Stimulated activated memory B cell treated with anti-CD40 and anti-IgM and Interleukin-4, amounts not matched to agents 10 μg/mL and 1 μg/mL and 100 μg/mL, for 72 hours (primary cell): ENCODE measurements at regions not wholly inside any gene's neighbourhood (a gene's known extent, or its start where the extent isn't known, plus 50 kb on each side); places are given as distances from the start of the nearest gene placed in this dataset.
A peak's percentile ranks its signal among the peaks of the same experiment; 100 is the strongest.
"Not testable (repeated sequence)": the region's sequence is repeated elsewhere in the genome, so short reads cannot be mapped to it uniquely, and the experiment has no call there.

ENCODE experiments used
- ATAC-seq: fragments of 150-1000 bp; cut with Tn5 transposase; 2 replicates; pipeline ENCODE4 v1.10.0; 2021
- H3K27ac Mint-ChIP-seq: one replicate; pipeline ENCODE4 v1.8.0; 2022; ENCODE audit warnings: mild to moderate bottlenecking, mixed read lengths
- H3K27me3 Mint-ChIP-seq: one replicate; pipeline ENCODE4 v1.8.0; 2022; ENCODE audit warnings: mixed read lengths
- H3K36me3 Mint-ChIP-seq: one replicate; pipeline ENCODE4 v1.8.0; 2022; ENCODE audit warnings: mixed read lengths
- H3K4me1 Mint-ChIP-seq: one replicate; pipeline ENCODE4 v1.8.0; 2022; ENCODE audit warnings: mixed read lengths
- H3K4me3 Mint-ChIP-seq: one replicate; pipeline ENCODE4 v1.8.0; 2022; ENCODE audit warnings: mild to moderate bottlenecking, moderate library complexity, mixed read lengths
- H3K9me3 Mint-ChIP-seq: one replicate; pipeline ENCODE4 v1.8.0; 2022; ENCODE audit warnings: mixed read lengths

- Mint-ChIP-seq H3K4me3 (no peak overlapping the region), H3K27ac (no peak overlapping the region), H3K4me1 (no peaks in the 10 kb centered on the region), H3K27me3 (no peaks in the 10 kb centered on the region), H3K9me3 (peaks cover 5% of the 10 kb centered on the region), H3K36me3 (peaks cover 5% of the 10 kb centered on the region)
- ATAC-seq = no peak
These were observed 102.9 kb downstream of the LRRN1 start for GRCh38 chr3:3902161-3902560.

- Mint-ChIP-seq H3K27ac (no peak overlapping the region), H3K9me3 (no peaks in the 10 kb centered on the region), H3K4me3 (no peak overlapping the region), H3K36me3 (peaks cover 13% of the 10 kb centered on the region), H3K27me3 (no peaks in the 10 kb centered on the region), H3K4me1 (no peaks in the 10 kb centered on the region)
- no peak for ATAC-seq
These were observed 106.9 kb downstream of the LRRN1 start for GRCh38 chr3:3906171-3906570.

- no peaks in the 10 kb centered on the region for H3K27me3 Mint-ChIP-seq
- no peak overlapping the region for H3K27ac Mint-ChIP-seq
- H3K9me3 Mint-ChIP-seq = peaks cover 3% of the 10 kb centered on the region
- peaks cover 14% of the 10 kb centered on the region for H3K36me3 Mint-ChIP-seq
- no peak for ATAC-seq
- H3K4me3 Mint-ChIP-seq = no peak overlapping the region
- no peaks in the 10 kb centered on the region for H3K4me1 Mint-ChIP-seq
These were observed 107.8 kb downstream of the LRRN1 start for GRCh38 chr3:3907023-3907422.

GRCh38 chr3:3918763-3919162 is 119.5 kb downstream of the LRRN1 start:
- H3K27me3 Mint-ChIP-seq = no peaks in the 10 kb centered on the region
- no peaks in the 10 kb centered on the region for H3K4me1 Mint-ChIP-seq
- no peaks in the 10 kb centered on the region for H3K9me3 Mint-ChIP-seq
- no peak for ATAC-seq
- peaks cover 7% of the 10 kb centered on the region for H3K36me3 Mint-ChIP-seq
- no peak overlapping the region for H3K27ac Mint-ChIP-seq
- no peak overlapping the region for H3K4me3 Mint-ChIP-seq

GRCh38 chr3:3919316-3919715 is 120.1 kb downstream of the LRRN1 start:
- no peak overlapping the region for H3K4me3 Mint-ChIP-seq
- no peaks in the 10 kb centered on the region for H3K27me3 Mint-ChIP-seq
- H3K4me1 Mint-ChIP-seq = no peaks in the 10 kb centered on the region
- no peak overlapping the region for H3K27ac Mint-ChIP-seq
- ATAC-seq = no peak
- H3K36me3 Mint-ChIP-seq = peaks cover 7% of the 10 kb centered on the region
- no peaks in the 10 kb centered on the region for H3K9me3 Mint-ChIP-seq

- no peak for ATAC-seq
- H3K9me3 Mint-ChIP-seq = no peaks in the 10 kb centered on the region
- no peaks in the 10 kb centered on the region for H3K27me3 Mint-ChIP-seq
- H3K27ac Mint-ChIP-seq = no peak overlapping the region
- no peak overlapping the region for H3K4me3 Mint-ChIP-seq
- peaks cover 4% of the 10 kb centered on the region for H3K36me3 Mint-ChIP-seq
- H3K4me1 Mint-ChIP-seq = no peaks in the 10 kb centered on the region
These were observed 124.4 kb downstream of the LRRN1 start for GRCh38 chr3:3923619-3924018.

GRCh38 chr3:3927198-3927597 is 128.0 kb downstream of the LRRN1 start:
- no peak overlapping the region for H3K4me3 Mint-ChIP-seq
- no peaks in the 10 kb centered on the region for H3K27me3 Mint-ChIP-seq
- no peaks in the 10 kb centered on the region for H3K4me1 Mint-ChIP-seq
- ATAC-seq = no peak
- H3K9me3 Mint-ChIP-seq = peaks cover 6% of the 10 kb centered on the region
- H3K36me3 Mint-ChIP-seq = peaks cover 17% of the 10 kb centered on the region
- no peak overlapping the region for H3K27ac Mint-ChIP-seq

- peak; percentile 72 for ATAC-seq
- Mint-ChIP-seq H3K4me3 (no peak overlapping the region), H3K4me1 (no peaks in the 10 kb centered on the region), H3K27me3 (no peaks in the 10 kb centered on the region), H3K36me3 (peaks cover 17% of the 10 kb centered on the region), H3K9me3 (peaks cover 6% of the 10 kb centered on the region), H3K27ac (no peak overlapping the region)
These were observed 128.7 kb downstream of the LRRN1 start for GRCh38 chr3:3927965-3928364.

GRCh38 chr3:3941380-3941779 is 142.1 kb downstream of the LRRN1 start:
- H3K27ac Mint-ChIP-seq, H3K27me3 Mint-ChIP-seq, H3K4me1 Mint-ChIP-seq, ATAC-seq, H3K4me3 Mint-ChIP-seq, H3K9me3 Mint-ChIP-seq, H3K36me3 Mint-ChIP-seq: not testable (repeated sequence)

- peaks cover 2% of the 10 kb centered on the region for H3K9me3 Mint-ChIP-seq
- H3K4me3 Mint-ChIP-seq = no peak overlapping the region
- H3K27me3 Mint-ChIP-seq = no peaks in the 10 kb centered on the region
- no peak for ATAC-seq
- no peaks in the 10 kb centered on the region for H3K4me1 Mint-ChIP-seq
- H3K27ac Mint-ChIP-seq = no peak overlapping the region
- peaks cover 9% of the 10 kb centered on the region for H3K36me3 Mint-ChIP-seq
These were observed 151.8 kb downstream of the LRRN1 start for GRCh38 chr3:3951071-3951470.

- Mint-ChIP-seq H3K36me3 (peaks cover 9% of the 10 kb centered on the region), H3K27ac (no peak overlapping the region), H3K4me1 (no peaks in the 10 kb centered on the region), H3K4me3 (no peak overlapping the region), H3K27me3 (no peaks in the 10 kb centered on the region), H3K9me3 (peaks cover 2% of the 10 kb centered on the region)
- ATAC-seq = no peak
These were observed 152.3 kb downstream of the LRRN1 start for GRCh38 chr3:3951501-3951900.

- not testable (repeated sequence) for H3K9me3 Mint-ChIP-seq, H3K4me3 Mint-ChIP-seq, ATAC-seq, H3K36me3 Mint-ChIP-seq, H3K4me1 Mint-ChIP-seq, H3K27ac Mint-ChIP-seq, H3K27me3 Mint-ChIP-seq
These were observed 163.6 kb downstream of the LRRN1 start for GRCh38 chr3:3962867-3963266.

GRCh38 chr3:3984053-3984452 is 184.8 kb downstream of the LRRN1 start:
- Mint-ChIP-seq H3K4me3 (no peak overlapping the region), H3K27me3 (no peaks in the 10 kb centered on the region), H3K4me1 (no peaks in the 10 kb centered on the region), H3K9me3 (no peaks in the 10 kb centered on the region), H3K36me3 (no peaks in the 10 kb centered on the region), H3K27ac (no peak overlapping the region)
- ATAC-seq = no peak

GRCh38 chr3:3991598-3991997 is 192.4 kb downstream of the LRRN1 start:
- H3K4me1 Mint-ChIP-seq = no peaks in the 10 kb centered on the region
- no peak overlapping the region for H3K4me3 Mint-ChIP-seq
- H3K9me3 Mint-ChIP-seq = peaks cover 8% of the 10 kb centered on the region
- no peak overlapping the region for H3K27ac Mint-ChIP-seq
- H3K27me3 Mint-ChIP-seq = no peaks in the 10 kb centered on the region
- no peak for ATAC-seq
- peaks cover 7% of the 10 kb centered on the region for H3K36me3 Mint-ChIP-seq

GRCh38 chr3:3992312-3992874 is 193.2 kb downstream of the LRRN1 start:
- peaks cover 8% of the 10 kb centered on the region for H3K9me3 Mint-ChIP-seq
- no peaks in the 10 kb centered on the region for H3K4me1 Mint-ChIP-seq
- H3K36me3 Mint-ChIP-seq = peaks cover 10% of the 10 kb centered on the region
- no peak overlapping the region for H3K4me3 Mint-ChIP-seq
- H3K27me3 Mint-ChIP-seq = no peaks in the 10 kb centered on the region
- H3K27ac Mint-ChIP-seq = no peak overlapping the region
- ATAC-seq = no peak

- peaks cover 8% of the 10 kb centered on the region for H3K9me3 Mint-ChIP-seq
- H3K4me1 Mint-ChIP-seq = no peaks in the 10 kb centered on the region
- H3K27me3 Mint-ChIP-seq = no peaks in the 10 kb centered on the region
- no peak overlapping the region for H3K27ac Mint-ChIP-seq
- H3K36me3 Mint-ChIP-seq = peaks cover 10% of the 10 kb centered on the region
- ATAC-seq = no peak
- H3K4me3 Mint-ChIP-seq = no peak overlapping the region
These were observed 199.1 kb downstream of the LRRN1 start for GRCh38 chr3:3998140-3998922.
